Activated CD8-positive, alpha-beta memory T cell treated with anti-CD3 and anti-CD28 coated beads for 36 hours (primary cell): ENCODE measurements at regions not wholly inside any gene's neighbourhood (a gene's known extent, or its start where the extent isn't known, plus 50 kb on each side); places are given as distances from the start of the nearest gene placed in this dataset.
"Not testable (repeated sequence)": the region's sequence is repeated elsewhere in the genome, so short reads cannot be mapped to it uniquely, and the experiment has no call there.

ENCODE experiments used
- CTCF ChIA-PET: fragments of 350-600 bp; sonication (Branson Sonifier 250); formaldehyde crosslinking; loops from one replicate; lab custom pipeline; 2021; ENCODE audit warnings: antibody characterized with exemption; lab: Charles Lee
- POLR2A ChIA-PET: fragments of 350-600 bp; sonication (Branson Sonifier 250); formaldehyde crosslinking; loops from one replicate; lab custom pipeline; 2021; ENCODE audit warnings: antibody characterized with exemption; lab: Charles Lee

DNA sequence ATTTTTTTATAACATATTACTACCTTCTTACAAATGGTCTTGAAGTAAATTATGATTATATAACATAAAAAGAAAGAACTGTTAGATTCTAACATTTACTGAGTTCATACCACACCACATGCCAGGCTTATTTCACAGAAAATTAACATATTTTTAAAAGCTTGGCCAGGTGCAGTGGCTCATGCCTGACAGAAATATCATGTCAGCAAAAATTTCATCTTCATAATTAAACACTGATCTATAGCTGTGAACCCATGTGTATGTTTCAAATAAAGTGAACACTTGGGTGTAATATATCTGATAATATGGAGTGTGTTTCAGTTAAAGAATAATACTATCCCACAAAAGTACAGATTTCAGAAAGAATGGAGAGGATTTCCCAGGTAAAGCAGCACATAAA lies 296.5 kb downstream of the SI start:
- ChIA-PET POLR2A (no interaction called here), CTCF (no interaction called here)

GRCh38 chr3:164779816-164780215 lies 298.5 kb downstream of the SI start:
- POLR2A ChIA-PET = no interaction called here

DNA sequence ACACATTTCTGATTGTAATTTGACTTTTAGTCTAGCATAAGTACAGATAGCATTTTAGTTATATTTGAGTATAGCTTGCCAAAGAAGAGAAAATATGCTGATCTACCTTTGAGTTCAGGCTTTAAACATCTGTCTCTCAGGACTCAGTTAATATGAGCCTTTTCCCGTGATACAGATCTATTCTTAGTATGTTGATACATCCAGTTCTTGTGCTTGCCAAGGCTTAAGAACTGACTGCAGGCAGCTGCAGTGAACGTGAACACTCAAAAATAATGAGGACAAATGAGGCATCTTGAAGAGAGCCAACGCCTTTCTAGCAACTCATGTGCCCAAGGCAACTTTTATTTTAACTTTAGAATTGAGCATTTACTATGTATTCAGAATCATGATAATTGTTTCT lies 325.5 kb downstream of the SI start:
- CTCF ChIA-PET = no interaction called here

More at GRCh38 chr3:164779816-164780215, 298.5 kb downstream of the SI start:
- CTCF ChIA-PET = no interaction called here

GRCh38 chr3:164748626-164749025 lies 329.7 kb downstream of the SI start:
- CTCF ChIA-PET = no interaction called here
- POLR2A ChIA-PET = no interaction called here

More for the DNA sequence above, 325.5 kb downstream of the SI start:
- POLR2A ChIA-PET = no interaction called here

DNA sequence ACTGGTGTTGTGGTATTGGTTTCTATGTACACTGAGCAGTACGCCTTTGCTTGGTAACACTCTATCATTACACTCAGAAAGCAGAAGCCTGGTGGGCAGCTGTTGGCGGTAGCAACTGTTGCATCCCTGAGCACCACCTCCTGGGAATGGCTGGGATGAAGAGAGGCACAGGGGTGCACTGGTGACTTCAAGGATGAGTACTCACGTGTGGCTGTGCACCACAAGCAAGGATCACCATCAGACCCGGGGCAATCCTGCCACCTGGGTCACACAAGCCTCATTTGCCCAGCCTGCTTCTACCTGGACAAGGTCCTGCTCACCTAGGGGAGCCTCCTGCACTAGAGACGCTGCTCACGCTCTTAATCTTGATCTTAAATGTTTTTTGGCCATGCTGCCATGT lies 336.4 kb downstream of the SI start:
- POLR2A ChIA-PET = no interaction called here
- CTCF ChIA-PET = no interaction called here

- ChIA-PET POLR2A (no interaction called here), CTCF (no interaction called here)
Observed at GRCh38 chr3:164737174-164737573, 341.1 kb downstream of the SI start.

DNA sequence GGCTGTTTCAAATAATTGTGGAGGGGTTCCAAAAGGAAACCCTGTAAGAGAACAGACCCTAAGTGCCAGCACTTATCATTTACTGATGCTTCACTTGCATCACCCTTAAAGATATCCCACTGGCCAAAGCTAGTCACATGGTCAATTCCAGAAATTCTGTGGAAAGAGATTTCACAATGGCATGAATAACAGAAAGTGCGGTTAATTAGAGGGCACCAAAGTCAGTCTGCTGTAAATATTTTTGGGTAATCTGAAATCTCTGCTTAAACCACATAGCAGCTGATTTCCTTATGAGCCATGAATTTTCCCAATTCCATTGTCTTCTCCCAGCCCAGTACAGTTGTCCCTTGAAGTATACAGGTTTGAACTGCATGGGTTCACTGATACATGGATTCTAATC lies 346.1 kb downstream of the SI start:
- POLR2A ChIA-PET = no interaction called here
- CTCF ChIA-PET = no interaction called here

DNA sequence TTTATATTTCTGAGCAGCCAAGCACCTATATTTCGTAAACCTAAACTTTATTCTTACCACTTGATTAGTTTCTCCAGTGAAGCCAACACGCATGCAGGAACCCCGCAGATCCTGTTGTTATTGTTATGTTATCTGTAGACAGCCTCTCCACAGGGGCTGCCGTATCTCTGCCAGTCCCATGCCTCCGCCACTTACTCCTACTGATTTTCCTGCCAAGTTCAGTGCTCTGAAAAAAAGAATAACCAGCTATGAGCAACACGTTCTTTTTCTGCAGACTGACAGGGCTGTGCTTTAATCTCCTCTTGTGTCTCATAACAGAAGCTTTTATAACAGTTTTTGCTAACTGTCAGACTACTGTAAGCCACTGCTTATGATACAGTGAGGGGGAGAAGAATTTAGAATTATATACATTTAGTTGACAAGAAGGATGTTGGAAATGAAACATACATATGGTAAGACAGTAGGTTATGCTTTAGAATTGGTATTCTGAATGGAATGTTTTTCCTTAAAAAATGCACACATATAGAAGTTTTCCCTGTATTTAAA lies 347.4 kb downstream of the SI start:
- POLR2A ChIA-PET = no interaction called here
- CTCF ChIA-PET = no interaction called here

DNA sequence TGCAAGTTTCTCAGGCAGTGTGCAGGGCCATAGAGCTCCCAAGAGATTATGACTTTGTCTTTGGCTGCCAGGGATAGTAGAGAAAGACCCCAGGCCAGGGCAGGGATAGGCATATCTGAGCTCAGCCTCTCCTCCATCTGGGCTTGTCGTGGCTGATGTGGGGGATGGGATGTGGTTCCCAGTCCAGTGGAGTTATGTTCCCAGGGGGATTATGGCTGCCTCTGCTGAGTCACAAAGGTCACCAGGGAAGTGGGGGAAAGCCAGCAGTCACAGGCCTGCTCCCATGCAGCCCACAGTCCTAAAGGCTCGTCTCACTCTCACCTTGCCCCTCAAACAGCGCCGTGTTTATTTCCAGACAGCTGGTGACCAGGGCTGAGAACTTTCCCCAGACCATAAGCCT lies 354.9 kb downstream of the SI start:
- CTCF ChIA-PET = interaction anchor here (0.6 kb wide), 1 partner anchor 236 kb away, joined by 3 read pairs; no protein-coding TSS in a partner anchor
- POLR2A ChIA-PET = no interaction called here

DNA sequence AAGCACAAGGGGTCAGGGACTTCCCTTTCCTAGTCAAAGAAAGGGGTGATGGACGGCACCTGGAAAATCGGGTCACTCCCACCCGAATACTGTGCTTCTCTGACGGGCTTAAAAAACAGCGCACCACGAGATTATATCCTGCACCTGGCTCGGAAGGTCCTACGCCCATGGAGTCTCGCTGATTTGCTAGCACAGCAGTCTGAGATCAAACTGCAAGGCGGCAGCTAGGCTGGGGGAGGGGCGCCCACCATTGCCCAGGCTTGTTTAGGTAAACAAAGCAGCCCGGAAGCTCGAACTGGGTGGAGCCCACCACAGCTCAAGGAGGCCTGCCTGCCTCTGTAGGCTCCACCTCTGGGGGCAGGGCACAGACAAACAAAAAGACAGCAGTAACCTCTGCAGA lies 375.5 kb downstream of the SI start:
- POLR2A ChIA-PET, CTCF ChIA-PET: not testable (repeated sequence)

DNA sequence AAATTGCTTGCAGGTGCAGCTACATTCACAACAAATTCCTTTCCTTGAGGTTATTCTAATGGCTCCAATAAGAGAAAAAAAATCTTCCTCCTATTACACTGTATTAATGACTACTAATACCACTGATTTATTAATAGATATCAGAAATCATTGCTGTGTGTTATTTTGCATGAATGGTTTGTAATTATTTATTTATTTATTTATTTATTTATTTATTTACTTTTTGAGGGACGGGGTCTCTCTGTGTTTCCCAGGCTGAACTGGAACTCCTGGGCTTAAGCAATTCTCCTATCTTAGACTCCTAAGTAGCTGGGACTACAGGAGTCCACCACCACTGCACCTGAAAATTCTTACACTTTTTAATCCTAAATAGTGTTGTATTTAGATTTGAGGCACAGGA lies 390.4 kb downstream of the SI start:
- POLR2A ChIA-PET = no interaction called here
- CTCF ChIA-PET = no interaction called here

- ChIA-PET CTCF (no interaction called here), POLR2A (no interaction called here)
Observed at GRCh38 chr3:164687211-164687610, 391.1 kb downstream of the SI start.

DNA sequence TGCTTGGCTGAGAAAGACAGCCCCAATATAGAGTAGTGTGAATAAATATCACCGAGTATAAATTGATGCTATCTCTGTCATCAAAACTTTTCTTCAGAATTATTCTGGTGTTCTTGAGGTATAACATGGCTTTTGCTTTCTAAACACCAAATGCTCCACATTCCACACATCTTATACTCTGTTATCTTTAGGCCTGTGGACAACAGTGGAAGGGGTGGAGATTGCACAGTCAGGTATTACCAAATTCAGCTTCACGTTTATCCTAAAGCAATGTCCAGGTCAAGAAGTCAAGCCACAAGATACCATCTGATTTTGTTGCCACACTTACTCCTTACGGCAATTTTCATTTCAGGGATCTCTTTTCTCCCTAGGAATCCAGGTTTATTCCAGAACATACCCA lies 394.8 kb downstream of the SI start:
- ChIA-PET CTCF (no interaction called here), POLR2A (no interaction called here)

DNA sequence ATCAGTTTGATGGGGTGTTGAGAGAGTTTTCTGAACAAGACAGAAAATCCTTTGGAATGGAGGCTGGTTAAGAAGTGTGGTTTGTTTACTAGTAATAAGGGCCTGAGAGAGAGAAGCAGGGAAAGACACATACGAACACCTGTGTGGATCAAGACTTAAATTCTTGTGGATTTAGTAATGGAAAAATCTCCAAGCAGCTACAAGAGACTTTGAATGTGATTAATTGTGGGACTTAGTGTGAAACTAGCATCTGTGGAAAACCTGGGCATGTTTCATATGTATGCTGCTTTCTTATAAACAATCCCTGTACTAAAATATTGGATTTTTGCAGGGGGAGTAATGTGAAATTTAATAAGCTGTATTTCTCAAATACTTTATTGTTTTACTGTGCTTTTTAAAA lies 399.1 kb downstream of the SI start:
- POLR2A ChIA-PET = no interaction called here
- CTCF ChIA-PET = no interaction called here

DNA sequence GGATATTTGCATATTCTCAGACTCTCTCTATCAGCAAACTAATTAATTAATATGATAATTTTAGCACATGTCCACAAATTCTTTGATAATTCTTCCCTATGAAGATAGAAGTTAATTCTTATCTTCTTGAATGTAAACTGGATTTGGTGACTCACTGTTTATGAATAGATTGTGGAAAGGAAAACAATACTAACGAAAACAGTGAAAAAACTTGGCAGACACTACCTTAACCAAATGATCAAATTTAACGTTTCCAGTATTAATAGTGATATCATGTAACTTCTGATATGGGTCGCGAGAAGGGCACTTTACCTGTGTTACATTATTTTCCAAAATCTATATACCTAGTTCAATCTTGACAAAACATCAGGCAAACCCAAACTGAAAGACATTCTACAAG lies 401.0 kb downstream of the SI start:
- POLR2A ChIA-PET = no interaction called here
- CTCF ChIA-PET = no interaction called here

DNA sequence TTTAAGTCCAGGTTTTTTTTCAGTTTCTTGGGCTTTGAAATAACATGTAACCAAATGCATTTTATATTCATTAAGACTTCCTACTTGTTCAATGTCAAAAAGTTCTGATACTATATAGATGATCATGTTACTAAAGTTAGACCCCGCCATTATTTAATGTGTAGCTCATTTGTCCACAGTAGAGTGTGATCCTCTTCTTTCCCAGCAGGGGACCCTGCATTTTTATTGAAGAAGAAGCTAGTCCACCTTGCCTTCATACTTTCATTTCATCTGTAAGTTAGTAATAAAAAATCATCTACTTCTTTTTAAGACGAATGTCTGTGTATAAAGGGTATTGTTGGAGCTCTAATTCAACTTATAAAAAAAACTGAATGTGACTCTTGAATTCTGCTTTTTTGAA lies 404.6 kb downstream of the SI start:
- CTCF ChIA-PET = no interaction called here
- POLR2A ChIA-PET = no interaction called here

GRCh38 chr3:164658125-164658524 lies 420.2 kb downstream of the SI start:
- CTCF ChIA-PET = no interaction called here
- POLR2A ChIA-PET = no interaction called here

DNA sequence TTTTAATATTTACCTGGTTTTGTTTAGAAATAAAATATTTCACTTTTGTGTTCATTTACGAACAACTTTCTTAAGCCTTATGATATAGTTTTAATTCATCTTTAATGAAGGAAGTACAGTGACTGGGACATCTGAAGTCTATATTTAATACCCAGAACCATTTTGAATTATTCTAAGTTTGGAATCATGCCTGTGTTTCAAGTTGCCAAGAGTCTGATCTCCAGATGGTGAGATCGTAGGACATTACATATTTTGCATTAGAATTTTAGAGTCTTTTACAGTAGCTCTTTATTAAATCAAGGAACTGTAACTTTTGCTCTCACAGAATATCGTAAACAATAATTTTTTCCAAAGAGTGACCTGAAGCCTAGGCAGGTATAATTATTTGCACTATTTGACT lies 420.7 kb downstream of the SI start:
- ChIA-PET CTCF (no interaction called here), POLR2A (no interaction called here)

GRCh38 chr3:164655462-164655861 lies 422.8 kb downstream of the SI start:
- ChIA-PET CTCF (no interaction called here), POLR2A (no interaction called here)

- ChIA-PET CTCF (no interaction called here), POLR2A (no interaction called here)
Observed at GRCh38 chr3:164641071-164641470, 437.2 kb downstream of the SI start.

GRCh38 chr3:164640591-164640990 lies 437.7 kb downstream of the SI start:
- ChIA-PET CTCF (no interaction called here), POLR2A (no interaction called here)

DNA sequence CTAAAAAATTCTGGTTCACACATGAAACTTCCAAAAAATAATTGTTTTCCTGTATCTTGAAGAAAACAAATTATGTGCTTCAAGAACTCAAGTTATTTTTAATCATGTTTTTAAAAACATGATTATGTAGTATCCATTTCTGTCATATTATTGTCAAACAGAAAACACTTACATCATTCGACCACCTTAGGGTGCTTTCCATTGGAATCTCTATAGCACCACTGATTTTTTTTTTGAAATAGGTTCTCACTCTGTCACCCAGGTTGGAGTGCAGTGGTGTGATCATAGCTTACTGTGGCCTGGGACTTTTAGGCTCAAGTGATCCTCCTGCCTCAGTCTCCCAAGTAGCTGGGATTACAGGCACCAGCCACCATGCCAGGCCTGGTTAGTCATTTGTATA lies 457.3 kb downstream of the SI start:
- ChIA-PET POLR2A (no interaction called here), CTCF (no interaction called here)
